ENCODE measurements at regions not wholly inside any gene's neighbourhood (a gene's known extent, or its start where the extent isn't known, plus 50 kb on each side); places are given as distances from the start of the nearest gene placed in this dataset.

- no peak for TF ChIP-seq ZBTB2 (CRISPR knock-in tag; IDR thresholded peaks at IDR 0.05; ENCODE audit: low read depth)
- TF ChIP-seq KDM4B (CRISPR knock-in tag; IDR thresholded peaks at IDR 0.05) = no peak
- TF ChIP-seq CTCF (CRISPR knock-in tag; IDR thresholded peaks at IDR 0.05) = no peak
- TF ChIP-seq YY1 (IDR thresholded peaks at IDR 0.05; ENCODE audit: insufficient read depth, insufficient replicate concordance, low read depth, low read length) = no peak
- TF ChIP-seq ASH2L (IDR thresholded peaks at IDR 0.05; ENCODE audit: insufficient read length, low read depth, low read length) = no peak
- TF ChIP-seq SATB2 (CRISPR knock-in tag; IDR thresholded peaks at IDR 0.05) = no peak
- no peak for TF ChIP-seq RAD21 (CRISPR knock-in tag; IDR thresholded peaks at IDR 0.05)
Observed at GRCh38 chr6:87791485-87791884, 89.5 kb upstream of the AKIRIN2 start.
